ENCODE measurements at regions not wholly inside any gene's neighbourhood (a gene's known extent, or its start where the extent isn't known, plus 50 kb on each side); places are given as distances from the start of the nearest gene placed in this dataset.

DNA sequence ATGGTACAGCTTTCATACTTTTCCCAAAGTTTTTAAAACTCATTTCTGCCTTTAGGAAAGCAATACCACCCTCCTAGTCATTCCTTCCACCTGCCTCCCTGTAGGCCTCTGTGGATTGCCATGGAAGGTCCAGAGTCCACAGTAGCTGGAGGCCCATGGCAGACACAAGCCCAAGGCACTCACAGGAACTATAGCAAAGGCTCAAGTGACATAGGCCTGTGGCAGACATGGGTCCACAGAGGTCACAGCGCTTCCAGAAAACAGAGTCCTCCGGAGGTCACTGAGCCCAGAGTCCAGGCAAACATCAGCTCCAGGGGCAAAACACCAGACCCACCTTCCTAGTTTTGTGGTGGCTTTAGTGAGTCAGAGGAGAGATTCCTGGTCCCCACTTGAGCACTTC lies 147.6 kb upstream of the ATP6AP2 start (continued):
- TF ChIP-seq KDM2A (CRISPR knock-in tag; IDR thresholded peaks at IDR 0.05; ENCODE audit: borderline replicate concordance, low read depth) (no peak), PAWR (CRISPR knock-in tag; IDR thresholded peaks at IDR 0.05; ENCODE audit: borderline replicate concordance) (no peak), TBL1XR1 (IDR thresholded peaks at IDR 0.05; ENCODE audit: borderline replicate concordance, low read length, partially characterized antibody) (no peak), KDM5A (IDR thresholded peaks at IDR 0.05; ENCODE audit: borderline replicate concordance, low read length) (no peak), EHMT2 (IDR thresholded peaks at IDR 0.05; ENCODE audit: borderline replicate concordance, low read depth, low read length) (no peak), ZNF451 (CRISPR knock-in tag; IDR thresholded peaks at IDR 0.05) (no peak), ZNF788 (CRISPR knock-in tag; IDR thresholded peaks at IDR 0.05; ENCODE audit: borderline replicate concordance) (peak; percentile 35; the same call in 1 of the 2 replicates), ZSCAN20 (CRISPR knock-in tag; IDR thresholded peaks at IDR 0.05; ENCODE audit: borderline replicate concordance) (no peak), NFIB (CRISPR knock-in tag; IDR thresholded peaks at IDR 0.05; ENCODE audit: borderline replicate concordance) (no peak), XRCC5 (optimal IDR thresholded peaks at IDR 0.05; ENCODE audit: low read length) (peak; percentile 38), ZNF292 (CRISPR knock-in tag; IDR thresholded peaks at IDR 0.05; ENCODE audit: borderline replicate concordance, low read depth) (peak; percentile 35; the same call in 1 of the 2 replicates), ZNF34 (CRISPR knock-in tag; IDR thresholded peaks at IDR 0.05; ENCODE audit: borderline replicate concordance) (no peak), TRIM24 (CRISPR knock-in tag; IDR thresholded peaks at IDR 0.05) (0 out of 2 replicates have a peak, but pooled peaks have one; percentile 55), HOXA7 (CRISPR knock-in tag; IDR thresholded peaks at IDR 0.05) (no peak), NCOA2 (CRISPR knock-in tag; IDR thresholded peaks at IDR 0.05) (0 out of 2 replicates have a peak, but pooled peaks have one; percentile 9)
- TF ChIP-seq, protein P1, sequence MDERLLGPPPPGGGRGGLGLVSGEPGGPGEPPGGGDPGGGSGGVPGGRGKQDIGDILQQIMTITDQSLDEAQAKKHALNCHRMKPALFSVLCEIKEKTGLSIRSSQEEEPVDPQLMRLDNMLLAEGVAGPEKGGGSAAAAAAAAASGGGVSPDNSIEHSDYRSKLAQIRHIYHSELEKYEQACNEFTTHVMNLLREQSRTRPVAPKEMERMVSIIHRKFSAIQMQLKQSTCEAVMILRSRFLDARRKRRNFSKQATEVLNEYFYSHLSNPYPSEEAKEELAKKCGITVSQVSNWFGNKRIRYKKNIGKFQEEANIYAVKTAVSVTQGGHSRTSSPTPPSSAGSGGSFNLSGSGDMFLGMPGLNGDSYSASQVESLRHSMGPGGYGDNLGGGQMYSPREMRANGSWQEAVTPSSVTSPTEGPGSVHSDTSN (CRISPR knock-in tag; IDR thresholded peaks at IDR 0.05): no peak
- TF ChIP-seq, protein P2, sequence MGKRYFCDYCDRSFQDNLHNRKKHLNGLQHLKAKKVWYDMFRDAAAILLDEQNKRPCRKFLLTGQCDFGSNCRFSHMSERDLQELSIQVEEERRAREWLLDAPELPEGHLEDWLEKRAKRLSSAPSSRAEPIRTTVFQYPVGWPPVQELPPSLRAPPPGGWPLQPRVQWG (CRISPR knock-in tag; IDR thresholded peaks at IDR 0.05; ENCODE audit: borderline replicate concordance, low read depth): no peak
- TF ChIP-seq, protein P3, sequence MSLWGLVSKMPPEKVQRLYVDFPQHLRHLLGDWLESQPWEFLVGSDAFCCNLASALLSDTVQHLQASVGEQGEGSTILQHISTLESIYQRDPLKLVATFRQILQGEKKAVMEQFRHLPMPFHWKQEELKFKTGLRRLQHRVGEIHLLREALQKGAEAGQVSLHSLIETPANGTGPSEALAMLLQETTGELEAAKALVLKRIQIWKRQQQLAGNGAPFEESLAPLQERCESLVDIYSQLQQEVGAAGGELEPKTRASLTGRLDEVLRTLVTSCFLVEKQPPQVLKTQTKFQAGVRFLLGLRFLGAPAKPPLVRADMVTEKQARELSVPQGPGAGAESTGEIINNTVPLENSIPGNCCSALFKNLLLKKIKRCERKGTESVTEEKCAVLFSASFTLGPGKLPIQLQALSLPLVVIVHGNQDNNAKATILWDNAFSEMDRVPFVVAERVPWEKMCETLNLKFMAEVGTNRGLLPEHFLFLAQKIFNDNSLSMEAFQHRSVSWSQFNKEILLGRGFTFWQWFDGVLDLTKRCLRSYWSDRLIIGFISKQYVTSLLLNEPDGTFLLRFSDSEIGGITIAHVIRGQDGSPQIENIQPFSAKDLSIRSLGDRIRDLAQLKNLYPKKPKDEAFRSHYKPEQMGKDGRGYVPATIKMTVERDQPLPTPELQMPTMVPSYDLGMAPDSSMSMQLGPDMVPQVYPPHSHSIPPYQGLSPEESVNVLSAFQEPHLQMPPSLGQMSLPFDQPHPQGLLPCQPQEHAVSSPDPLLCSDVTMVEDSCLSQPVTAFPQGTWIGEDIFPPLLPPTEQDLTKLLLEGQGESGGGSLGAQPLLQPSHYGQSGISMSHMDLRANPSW (CRISPR knock-in tag; IDR thresholded peaks at IDR 0.05; ENCODE audit: borderline replicate concordance): no peak
- TF ChIP-seq, protein P4, sequence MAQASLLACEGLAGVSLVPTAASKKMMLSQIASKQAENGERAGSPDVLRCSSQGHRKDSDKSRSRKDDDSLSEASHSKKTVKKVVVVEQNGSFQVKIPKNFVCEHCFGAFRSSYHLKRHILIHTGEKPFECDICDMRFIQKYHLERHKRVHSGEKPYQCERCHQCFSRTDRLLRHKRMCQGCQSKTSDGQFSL (CRISPR knock-in tag; IDR thresholded peaks at IDR 0.05): no peak
- TF ChIP-seq, protein P5, sequence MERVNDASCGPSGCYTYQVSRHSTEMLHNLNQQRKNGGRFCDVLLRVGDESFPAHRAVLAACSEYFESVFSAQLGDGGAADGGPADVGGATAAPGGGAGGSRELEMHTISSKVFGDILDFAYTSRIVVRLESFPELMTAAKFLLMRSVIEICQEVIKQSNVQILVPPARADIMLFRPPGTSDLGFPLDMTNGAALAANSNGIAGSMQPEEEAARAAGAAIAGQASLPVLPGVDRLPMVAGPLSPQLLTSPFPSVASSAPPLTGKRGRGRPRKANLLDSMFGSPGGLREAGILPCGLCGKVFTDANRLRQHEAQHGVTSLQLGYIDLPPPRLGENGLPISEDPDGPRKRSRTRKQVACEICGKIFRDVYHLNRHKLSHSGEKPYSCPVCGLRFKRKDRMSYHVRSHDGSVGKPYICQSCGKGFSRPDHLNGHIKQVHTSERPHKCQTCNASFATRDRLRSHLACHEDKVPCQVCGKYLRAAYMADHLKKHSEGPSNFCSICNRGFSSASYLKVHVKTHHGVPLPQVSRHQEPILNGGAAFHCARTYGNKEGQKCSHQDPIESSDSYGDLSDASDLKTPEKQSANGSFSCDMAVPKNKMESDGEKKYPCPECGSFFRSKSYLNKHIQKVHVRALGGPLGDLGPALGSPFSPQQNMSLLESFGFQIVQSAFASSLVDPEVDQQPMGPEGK (CRISPR knock-in tag; IDR thresholded peaks at IDR 0.05): no peak
- TF ChIP-seq, protein P6, sequence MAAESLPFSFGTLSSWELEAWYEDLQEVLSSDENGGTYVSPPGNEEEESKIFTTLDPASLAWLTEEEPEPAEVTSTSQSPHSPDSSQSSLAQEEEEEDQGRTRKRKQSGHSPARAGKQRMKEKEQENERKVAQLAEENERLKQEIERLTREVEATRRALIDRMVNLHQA (CRISPR knock-in tag; IDR thresholded peaks at IDR 0.05): no peak

Data from HepG2 (cell line).